Mucosa of rectum (tissue), 2 donors: ENCODE measurements at regions not wholly inside any gene's neighbourhood (a gene's known extent, or its start where the extent isn't known, plus 50 kb on each side); places are given as distances from the start of the nearest gene placed in this dataset.

Experiments used
- H3K27ac ChIP-seq, 2 donors: one replicate each; pipeline ENCODE4 v1.7.0; 2013; ENCODE audit warnings: inconsistent platforms in 2 of 2, low read depth in 2 of 2, low read length in 2 of 2
- H3K27me3 ChIP-seq, 2 donors: one replicate each; pipeline ENCODE4 v1.7.0; 2013; ENCODE audit warnings: low read length in 2 of 2; ENCODE audit not compliant: control insufficient read depth in 2 of 2, insufficient read depth in 2 of 2
- H3K36me3 ChIP-seq, 2 donors: one replicate each; pipeline ENCODE4 v1.7.0; 2013; ENCODE audit warnings: low read length in 2 of 2; ENCODE audit not compliant: control insufficient read depth in 2 of 2, insufficient read depth in 2 of 2
- H3K4me1 ChIP-seq, 2 donors: one replicate each; pipeline ENCODE4 v1.7.0; 2013; ENCODE audit warnings: low read length in 2 of 2, mild to moderate bottlenecking in 1 of 2; ENCODE audit not compliant: control insufficient read depth in 2 of 2, insufficient read depth in 2 of 2
- H3K4me3 ChIP-seq, 2 donors: one replicate each; pipeline ENCODE4 v1.7.0; 2013; ENCODE audit warnings: low read length in 2 of 2
- H3K9ac ChIP-seq, 2 donors: one replicate each; pipeline ENCODE4 v1.7.0; 2013; ENCODE audit warnings: low read length in 2 of 2, low read depth in 1 of 2, mild to moderate bottlenecking in 1 of 2
- H3K9me3 ChIP-seq, 2 donors: one replicate each; pipeline ENCODE4 v1.7.0; 2013; ENCODE audit warnings: low read length in 2 of 2; ENCODE audit not compliant: control insufficient read depth in 2 of 2
- donor health status: healthy.
- donor health status: Normal muscosa, but diverticular disease.

DNA sequence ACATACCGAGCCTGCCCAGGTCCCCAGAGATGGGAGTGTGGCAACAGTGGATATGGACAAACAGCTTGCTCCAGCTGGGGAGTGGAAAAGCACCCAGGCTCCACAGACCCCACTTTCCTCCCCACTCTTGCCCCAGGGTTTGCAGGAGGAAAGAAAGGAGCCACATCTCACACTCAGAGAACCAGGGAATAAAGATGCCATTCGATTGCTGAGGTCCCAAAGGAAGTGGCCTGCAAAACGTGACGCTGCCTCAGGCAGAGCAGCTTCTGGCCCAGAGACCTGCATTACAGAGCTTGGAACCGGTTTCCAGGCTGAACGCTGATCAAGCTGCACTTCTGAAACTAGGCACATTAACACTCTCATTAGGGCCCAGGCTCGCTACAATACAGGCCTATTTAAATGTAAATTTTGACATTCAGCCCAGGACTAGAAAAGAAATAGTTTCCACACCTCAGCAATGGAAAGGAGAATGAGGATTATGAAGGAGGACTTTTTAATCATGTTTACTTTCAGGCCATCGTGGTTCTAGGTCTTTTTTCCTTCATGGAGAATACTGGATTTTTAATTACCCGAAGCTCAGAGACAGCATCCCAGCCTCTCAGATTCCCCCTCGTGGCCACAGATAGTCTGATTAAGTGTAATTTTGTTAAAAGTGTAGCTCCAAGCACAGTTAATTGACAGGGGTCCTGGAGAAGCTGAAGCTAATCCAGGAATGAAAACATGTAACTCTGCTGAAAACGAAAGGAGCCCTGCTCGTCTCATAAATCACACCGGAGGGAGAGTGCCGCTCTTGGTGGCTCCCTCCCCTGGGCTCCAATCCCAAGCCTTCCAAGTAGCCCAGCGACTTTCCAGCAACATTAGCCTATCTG is 221.3 kb upstream of the RAB6C start:
- H3K36me3 ChIP-seq, result no peaks in the 10 kb centered on the region
- H3K9me3 ChIP-seq, result no peaks in the 10 kb centered on the region
- peak overlapping the region; percentile 27 to 31 for H3K4me3 ChIP-seq
- H3K4me1 ChIP-seq, result no peaks in the 10 kb centered on the region
- no peak overlapping the region for H3K9ac ChIP-seq
- H3K27me3 ChIP-seq, result no peaks in the 10 kb centered on the region
- no peak overlapping the region for H3K27ac ChIP-seq

DNA sequence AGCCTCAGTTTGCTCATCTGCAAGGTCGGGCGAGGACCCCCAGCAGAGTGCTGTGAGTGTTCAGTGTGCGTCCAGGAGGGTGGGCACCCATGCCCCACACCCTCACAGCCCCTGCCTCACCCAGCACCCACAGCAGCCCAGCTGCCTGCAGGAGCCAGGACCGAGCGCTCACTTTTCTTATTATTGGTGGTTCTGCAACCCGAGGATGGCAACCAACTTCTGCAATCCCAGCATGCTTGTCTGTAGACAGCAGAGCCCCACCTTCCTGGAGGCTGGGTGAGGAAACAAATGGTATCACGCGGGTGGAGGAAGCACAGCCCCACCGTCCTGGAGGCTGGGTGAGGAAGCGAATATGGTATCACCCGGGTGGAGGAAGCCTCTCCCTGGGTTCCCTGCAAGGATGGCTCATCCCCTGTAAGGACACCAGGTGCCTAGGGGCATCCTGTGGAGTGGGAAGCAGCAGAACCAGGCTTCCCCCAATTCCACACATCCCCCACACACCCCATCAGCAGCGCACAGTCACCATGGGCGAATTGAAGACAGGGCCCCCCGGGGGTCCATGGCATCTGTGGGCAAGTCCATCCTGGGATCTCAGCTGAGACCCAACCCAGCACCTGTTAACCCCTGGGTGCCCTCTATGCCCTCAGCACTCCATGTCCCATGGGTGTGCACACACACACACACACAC is 220.5 kb upstream of the RAB6C start:
- H3K36me3 ChIP-seq, result no peaks in the 10 kb centered on the region
- H3K4me1 ChIP-seq, result no peaks in the 10 kb centered on the region
- H3K9me3 ChIP-seq, result no peaks in the 10 kb centered on the region
- H3K27me3 ChIP-seq, result no peaks in the 10 kb centered on the region
- H3K27ac ChIP-seq, result no peak overlapping the region
- peak overlapping the region; percentile 27 to 31 for H3K4me3 ChIP-seq
- no peak overlapping the region for H3K9ac ChIP-seq

DNA sequence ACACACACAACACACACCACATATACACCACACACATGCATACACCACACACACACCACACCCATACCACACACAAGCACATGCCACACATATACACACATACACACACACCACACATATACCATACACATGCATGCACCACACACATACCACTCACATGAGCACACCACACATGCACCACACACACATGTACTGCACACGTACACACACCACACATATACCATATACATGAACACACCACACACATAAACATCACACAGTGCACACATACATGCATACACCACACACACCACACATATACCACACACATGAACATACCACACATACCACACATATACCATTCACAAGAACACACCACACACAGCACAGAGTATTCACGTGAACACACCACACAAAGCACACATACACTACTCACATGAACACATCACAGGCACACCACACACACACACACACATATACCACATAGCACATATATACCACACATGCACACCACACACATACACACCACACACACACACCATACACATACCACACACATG is 219.9 kb upstream of the RAB6C start:
- no peaks in the 10 kb centered on the region for H3K9me3 ChIP-seq
- no peak overlapping the region for H3K27ac ChIP-seq
- H3K4me3 ChIP-seq, result no peak overlapping the region
- H3K9ac ChIP-seq, result no peak overlapping the region
- no peaks in the 10 kb centered on the region for H3K36me3 ChIP-seq
- no peaks in the 10 kb centered on the region for H3K27me3 ChIP-seq
- no peaks in the 10 kb centered on the region for H3K4me1 ChIP-seq

- no peak overlapping the region for H3K4me3 ChIP-seq
- H3K36me3 ChIP-seq, result no peaks in the 10 kb centered on the region
- H3K9me3 ChIP-seq, result no peaks in the 10 kb centered on the region
- no peak overlapping the region for H3K9ac ChIP-seq
- no peak overlapping the region for H3K27ac ChIP-seq
- H3K27me3 ChIP-seq, result no peaks in the 10 kb centered on the region
- no peaks in the 10 kb centered on the region for H3K4me1 ChIP-seq
Observed at GRCh38 chr2:129760669-129761068, 218.8 kb upstream of the RAB6C start.

GRCh38 chr2:129761569-129762021 is 217.9 kb upstream of the RAB6C start:
- H3K27ac ChIP-seq, result no peak overlapping the region
- peaks cover 0 to 3% of the 10 kb centered on the region in 2 donors for H3K27me3 ChIP-seq
- H3K4me3 ChIP-seq, result no peak overlapping the region
- no peaks in the 10 kb centered on the region for H3K36me3 ChIP-seq
- H3K9ac ChIP-seq, result no peak overlapping the region
- no peaks in the 10 kb centered on the region for H3K4me1 ChIP-seq
- no peaks in the 10 kb centered on the region for H3K9me3 ChIP-seq

GRCh38 chr2:129762386-129763189 is 216.9 kb upstream of the RAB6C start:
- no peaks in the 10 kb centered on the region for H3K9me3 ChIP-seq
- H3K9ac ChIP-seq, result no peak overlapping the region
- no peak overlapping the region for H3K27ac ChIP-seq
- peaks cover 0 to 4% of the 10 kb centered on the region in 2 donors for H3K27me3 ChIP-seq
- H3K4me1 ChIP-seq, result no peaks in the 10 kb centered on the region
- H3K36me3 ChIP-seq, result no peaks in the 10 kb centered on the region
- H3K4me3 ChIP-seq, result no peak overlapping the region

- no peaks in the 10 kb centered on the region for H3K9me3 ChIP-seq
- peaks cover 0 to 5% of the 10 kb centered on the region in 2 donors for H3K27me3 ChIP-seq
- H3K4me1 ChIP-seq, result no peaks in the 10 kb centered on the region
- H3K27ac ChIP-seq, result no peak overlapping the region
- H3K9ac ChIP-seq, result no peak overlapping the region
- H3K36me3 ChIP-seq, result no peaks in the 10 kb centered on the region
- no peak overlapping the region for H3K4me3 ChIP-seq
Observed at GRCh38 chr2:129763190-129763846, 216.1 kb upstream of the RAB6C start.

GRCh38 chr2:129763966-129764365 is 215.5 kb upstream of the RAB6C start:
- H3K27me3 ChIP-seq, result peaks cover 0 to 5% of the 10 kb centered on the region in 2 donors
- no peaks in the 10 kb centered on the region for H3K4me1 ChIP-seq
- no peak overlapping the region for H3K9ac ChIP-seq
- H3K4me3 ChIP-seq, result no peak overlapping the region
- no peak overlapping the region for H3K27ac ChIP-seq
- H3K9me3 ChIP-seq, result no peaks in the 10 kb centered on the region
- H3K36me3 ChIP-seq, result no peaks in the 10 kb centered on the region

DNA sequence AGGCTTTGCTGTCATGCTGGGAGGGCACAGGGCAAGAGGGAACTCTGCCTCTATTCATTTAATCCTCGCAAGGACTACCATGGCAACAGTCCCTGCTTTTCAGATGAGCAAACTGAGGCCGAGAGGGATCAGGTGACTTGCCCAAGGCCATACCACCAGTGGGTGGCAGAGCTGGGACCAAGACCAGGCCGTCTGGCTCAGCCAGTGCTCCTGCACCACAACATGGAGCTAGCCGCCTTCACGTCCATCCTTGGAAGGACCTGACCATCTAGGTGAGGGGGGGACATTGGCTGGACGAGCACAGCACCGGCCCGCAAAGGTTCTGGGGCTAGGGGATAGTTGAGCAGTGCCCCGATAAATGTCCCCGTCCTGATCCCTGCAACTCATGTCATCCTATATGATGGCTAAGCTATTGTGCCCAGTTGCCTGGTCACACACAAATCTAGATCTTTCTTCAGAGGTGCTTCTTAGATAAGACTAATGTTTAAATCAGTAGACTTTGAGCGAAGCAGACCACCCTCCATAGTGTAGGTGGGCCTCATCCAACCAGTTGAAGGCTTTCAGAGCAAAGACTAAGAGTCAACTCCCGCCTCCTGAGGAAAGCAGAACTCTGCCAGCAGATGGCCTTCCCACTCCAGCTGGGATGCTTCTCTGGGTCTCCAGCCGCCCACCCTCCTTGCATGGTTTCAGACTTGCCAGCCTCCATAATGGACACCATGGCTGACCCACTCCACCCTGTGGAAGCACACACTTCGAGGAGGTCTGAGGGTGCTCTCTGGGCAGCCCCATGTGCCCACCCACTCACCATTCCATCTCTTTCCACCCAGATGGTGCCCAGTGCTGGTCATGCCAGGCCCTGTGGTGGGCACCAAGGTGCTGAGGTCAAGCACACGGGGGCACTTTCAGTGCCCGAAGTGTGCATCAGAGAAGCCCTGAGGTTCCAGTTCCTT is 214.8 kb upstream of the RAB6C start:
- peaks cover 0 to 5% of the 10 kb centered on the region in 2 donors for H3K27me3 ChIP-seq
- no peak overlapping the region for H3K9ac ChIP-seq
- H3K9me3 ChIP-seq, result no peaks in the 10 kb centered on the region
- H3K36me3 ChIP-seq, result no peaks in the 10 kb centered on the region
- no peaks in the 10 kb centered on the region for H3K4me1 ChIP-seq
- H3K27ac ChIP-seq, result no peak overlapping the region
- no peak overlapping the region for H3K4me3 ChIP-seq
